ENCODE measurements at regions not wholly inside any gene's neighbourhood (a gene's known extent, or its start where the extent isn't known, plus 50 kb on each side); places are given as distances from the start of the nearest gene placed in this dataset.

DNA sequence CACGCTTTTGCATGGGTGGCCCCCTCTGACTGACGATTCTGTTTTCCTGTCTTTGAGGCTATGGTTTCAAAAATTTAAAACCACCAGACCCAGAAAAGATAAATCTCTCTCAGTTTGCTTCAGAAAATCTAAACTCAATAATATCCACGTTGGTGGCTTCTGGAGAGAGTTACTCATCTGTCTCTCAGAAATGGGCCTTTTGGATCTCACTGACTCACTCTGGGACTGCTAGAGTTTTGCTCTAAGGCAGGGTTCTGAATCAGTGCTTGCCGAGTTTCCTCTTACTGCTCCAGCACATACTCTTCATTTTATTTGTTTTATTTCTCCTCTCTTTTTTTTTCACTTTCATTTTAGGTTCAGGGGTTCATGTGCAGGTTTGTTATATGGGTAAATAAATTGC is 305.7 kb downstream of the BLID start:
- H3K27ac ChIP-seq (ENCODE audit: low read depth in 1 of 2, low read length in 1 of 2) = no peak overlapping the region
- DNase-seq (ENCODE audit: low read depth in 6 of 9, low spot score in 9 of 9) = no peak
- WGBS = 73% methylated on average over 4 of the region's 4 CpGs

DNA sequence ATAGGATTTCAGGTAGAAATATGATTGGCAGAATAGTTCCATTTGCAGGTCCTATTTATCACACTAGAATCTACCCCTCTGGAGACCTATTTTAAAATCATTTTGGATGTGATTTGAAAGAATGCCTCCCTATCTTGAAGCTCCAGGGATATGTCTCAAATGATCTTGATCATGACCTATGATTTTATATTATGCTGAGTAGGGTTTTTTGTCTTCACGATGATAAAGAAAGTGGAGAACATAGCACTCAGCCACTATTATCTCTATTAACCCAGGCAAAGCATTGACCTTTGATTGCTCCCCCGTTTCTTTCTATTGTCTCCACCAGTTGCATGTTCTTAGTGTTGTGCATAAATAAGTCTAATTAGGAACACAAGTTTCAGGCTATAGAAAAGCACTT is 307.9 kb downstream of the BLID start:
- no peak for DNase-seq (ENCODE audit: low read depth in 6 of 9, low spot score in 9 of 9)
- Histone ChIP-seq H3K27me3 (ENCODE audit: control insufficient read depth in 2 of 2, insufficient read depth in 1 of 2, low read length in 1 of 2) (no peaks in the 10 kb centered on the region), H3K4me3 (ENCODE audit: low read length in 2 of 2) (no peak overlapping the region), H3K4me1 (ENCODE audit: control insufficient read depth in 2 of 2, insufficient read depth in 2 of 2, low read length in 2 of 2) (no peaks in the 10 kb centered on the region), H3K27ac (ENCODE audit: low read depth in 1 of 2, low read length in 1 of 2) (no peak overlapping the region), H3K36me3 (ENCODE audit: control insufficient read depth in 2 of 2, insufficient read depth in 2 of 2, low read length in 1 of 2) (no peaks in the 10 kb centered on the region), H3K9me3 (ENCODE audit: control insufficient read depth in 2 of 2, insufficient read depth in 1 of 2, low read length in 1 of 2) (no peaks in the 10 kb centered on the region)
- 94% methylated on average over 2 of the region's 2 CpGs for WGBS

More for the DNA sequence above, 305.7 kb downstream of the BLID start:
- Histone ChIP-seq H3K27me3 (ENCODE audit: control insufficient read depth in 2 of 2, insufficient read depth in 1 of 2, low read length in 1 of 2) (no peaks in the 10 kb centered on the region), H3K36me3 (ENCODE audit: control insufficient read depth in 2 of 2, insufficient read depth in 2 of 2, low read length in 1 of 2) (no peaks in the 10 kb centered on the region), H3K9me3 (ENCODE audit: control insufficient read depth in 2 of 2, insufficient read depth in 1 of 2, low read length in 1 of 2) (no peaks in the 10 kb centered on the region), H3K4me3 (ENCODE audit: low read length in 2 of 2) (no peak overlapping the region), H3K4me1 (ENCODE audit: control insufficient read depth in 2 of 2, insufficient read depth in 2 of 2, low read length in 2 of 2) (no peaks in the 10 kb centered on the region)

DNA sequence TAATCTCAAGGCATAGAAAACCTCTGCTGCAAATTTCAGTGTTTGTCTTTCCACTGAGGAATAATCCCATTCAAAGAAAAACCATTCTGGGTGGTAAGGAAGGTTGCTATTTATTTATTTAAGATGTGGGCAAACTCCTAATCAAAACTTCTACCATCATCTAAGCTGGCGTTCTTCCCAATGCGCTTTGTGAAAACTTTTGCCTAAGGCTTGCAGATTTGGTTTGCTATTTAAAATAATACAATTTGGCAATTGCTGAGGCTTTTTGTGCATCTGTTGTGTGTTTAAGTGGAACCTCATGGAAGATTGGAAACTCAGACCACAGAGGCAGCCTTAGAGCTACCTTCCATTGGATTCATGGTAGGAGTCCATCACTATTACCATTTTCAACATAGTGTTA is 309.0 kb downstream of the BLID start:
- no peak for DNase-seq (ENCODE audit: low read depth in 6 of 9, low spot score in 9 of 9)
- H3K27me3 ChIP-seq (ENCODE audit: control insufficient read depth in 2 of 2, insufficient read depth in 1 of 2, low read length in 1 of 2) = no peaks in the 10 kb centered on the region
- peaks cover 0 to 4% of the 10 kb centered on the region in 2 donors for H3K4me1 ChIP-seq (ENCODE audit: control insufficient read depth in 2 of 2, insufficient read depth in 2 of 2, low read length in 2 of 2)
- no peak overlapping the region for H3K4me3 ChIP-seq (ENCODE audit: low read length in 2 of 2)
- H3K27ac ChIP-seq (ENCODE audit: low read depth in 1 of 2, low read length in 1 of 2) = no peak overlapping the region
- no peaks in the 10 kb centered on the region for H3K36me3 ChIP-seq (ENCODE audit: control insufficient read depth in 2 of 2, insufficient read depth in 2 of 2, low read length in 1 of 2)
- WGBS = 98% methylated on average over 2 of the region's 2 CpGs
- H3K9me3 ChIP-seq (ENCODE audit: control insufficient read depth in 2 of 2, insufficient read depth in 1 of 2, low read length in 1 of 2) = no peaks in the 10 kb centered on the region

DNA sequence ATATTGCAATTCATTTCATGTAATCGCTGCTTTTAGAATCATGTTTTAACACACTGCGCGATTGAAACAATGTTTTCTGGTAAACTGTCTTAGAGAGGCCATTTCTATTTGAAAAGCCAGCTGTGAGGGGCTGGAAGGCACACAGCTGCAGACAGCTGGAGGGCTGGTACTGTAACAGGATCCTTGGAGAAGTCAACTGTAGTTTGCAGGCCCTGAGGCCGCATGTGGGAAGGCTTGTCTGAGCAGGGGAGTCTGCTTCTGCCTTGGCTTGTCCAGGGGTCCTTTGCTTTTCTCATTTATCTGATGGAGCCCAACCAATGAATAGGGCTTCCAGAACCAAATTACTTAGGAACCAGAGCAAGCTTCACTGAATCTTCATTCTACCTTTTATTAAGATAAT is 313.5 kb downstream of the BLID start:
- Histone ChIP-seq H3K4me3 (ENCODE audit: low read length in 2 of 2) (no peak overlapping the region), H3K4me1 (ENCODE audit: control insufficient read depth in 2 of 2, insufficient read depth in 2 of 2, low read length in 2 of 2) (peaks cover 0 to 4% of the 10 kb centered on the region in 2 donors), H3K27me3 (ENCODE audit: control insufficient read depth in 2 of 2, insufficient read depth in 1 of 2, low read length in 1 of 2) (no peaks in the 10 kb centered on the region), H3K27ac (ENCODE audit: low read depth in 1 of 2, low read length in 1 of 2) (no peak overlapping the region), H3K9me3 (ENCODE audit: control insufficient read depth in 2 of 2, insufficient read depth in 1 of 2, low read length in 1 of 2) (no peaks in the 10 kb centered on the region), H3K36me3 (ENCODE audit: control insufficient read depth in 2 of 2, insufficient read depth in 2 of 2, low read length in 1 of 2) (no peaks in the 10 kb centered on the region)
- DNase-seq (ENCODE audit: low read depth in 6 of 9, low spot score in 9 of 9) = no peak
- WGBS = 93% methylated on average over 4 of the region's 4 CpGs

DNA sequence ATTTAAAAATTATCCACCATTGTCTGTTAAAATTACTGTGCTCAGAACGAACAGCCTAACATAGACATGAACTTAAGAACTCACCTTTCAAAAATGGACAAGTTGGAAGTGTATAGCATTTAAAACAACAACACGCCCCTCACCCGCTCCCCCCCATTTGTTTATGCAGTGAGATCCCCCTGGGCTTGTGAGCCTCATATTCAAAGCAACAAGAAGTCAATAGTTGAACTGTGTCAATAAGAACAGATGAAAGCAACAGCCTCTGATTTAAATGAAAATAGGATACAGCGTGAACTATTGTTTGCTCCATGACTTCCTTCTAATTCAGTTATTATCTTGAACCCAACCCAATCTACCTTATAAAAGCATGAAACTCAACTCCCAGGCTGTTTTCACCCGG is 314.2 kb downstream of the BLID start:
- Histone ChIP-seq H3K36me3 (ENCODE audit: control insufficient read depth in 2 of 2, insufficient read depth in 2 of 2, low read length in 1 of 2) (no peaks in the 10 kb centered on the region), H3K4me3 (ENCODE audit: low read length in 2 of 2) (no peak overlapping the region), H3K27ac (ENCODE audit: low read depth in 1 of 2, low read length in 1 of 2) (no peak overlapping the region), H3K27me3 (ENCODE audit: control insufficient read depth in 2 of 2, insufficient read depth in 1 of 2, low read length in 1 of 2) (no peaks in the 10 kb centered on the region), H3K4me1 (ENCODE audit: control insufficient read depth in 2 of 2, insufficient read depth in 2 of 2, low read length in 2 of 2) (peaks cover 0 to 4% of the 10 kb centered on the region in 2 donors), H3K9me3 (ENCODE audit: control insufficient read depth in 2 of 2, insufficient read depth in 1 of 2, low read length in 1 of 2) (no peaks in the 10 kb centered on the region)
- WGBS = 94% methylated on average over 5 of the region's 5 CpGs
- no peak for DNase-seq (ENCODE audit: low read depth in 6 of 9, low spot score in 9 of 9)

DNA sequence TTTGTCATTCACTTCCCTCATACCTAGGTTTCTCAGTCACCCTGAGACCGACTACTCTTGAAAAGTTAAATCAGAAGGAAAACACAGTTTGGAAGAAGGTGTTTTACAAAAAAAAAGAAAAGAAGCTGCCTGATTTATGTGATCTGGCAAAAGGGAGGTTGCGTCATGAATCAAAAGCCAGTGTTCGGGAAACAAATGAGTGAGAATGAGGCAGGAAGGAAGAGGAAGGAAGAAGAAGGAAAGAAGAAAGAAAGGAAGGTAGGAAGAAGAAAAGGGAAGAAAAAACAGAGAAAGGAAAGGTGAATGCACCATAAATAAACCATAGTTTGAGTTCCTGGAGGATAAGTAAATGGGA is 314.6 kb downstream of the BLID start:
- no peaks in the 10 kb centered on the region for H3K9me3 ChIP-seq (ENCODE audit: control insufficient read depth in 2 of 2, insufficient read depth in 1 of 2, low read length in 1 of 2)
- 85% methylated on average over 3 of the region's 3 CpGs for WGBS
- no peaks in the 10 kb centered on the region for H3K36me3 ChIP-seq (ENCODE audit: control insufficient read depth in 2 of 2, insufficient read depth in 2 of 2, low read length in 1 of 2)
- no peak for DNase-seq (ENCODE audit: low read depth in 6 of 9, low spot score in 9 of 9)
- H3K4me3 ChIP-seq (ENCODE audit: low read length in 2 of 2) = no peak overlapping the region
- peaks cover 0 to 4% of the 10 kb centered on the region in 2 donors for H3K4me1 ChIP-seq (ENCODE audit: control insufficient read depth in 2 of 2, insufficient read depth in 2 of 2, low read length in 2 of 2)
- H3K27me3 ChIP-seq (ENCODE audit: control insufficient read depth in 2 of 2, insufficient read depth in 1 of 2, low read length in 1 of 2) = no peaks in the 10 kb centered on the region
- no peak overlapping the region for H3K27ac ChIP-seq (ENCODE audit: low read depth in 1 of 2, low read length in 1 of 2)

DNA sequence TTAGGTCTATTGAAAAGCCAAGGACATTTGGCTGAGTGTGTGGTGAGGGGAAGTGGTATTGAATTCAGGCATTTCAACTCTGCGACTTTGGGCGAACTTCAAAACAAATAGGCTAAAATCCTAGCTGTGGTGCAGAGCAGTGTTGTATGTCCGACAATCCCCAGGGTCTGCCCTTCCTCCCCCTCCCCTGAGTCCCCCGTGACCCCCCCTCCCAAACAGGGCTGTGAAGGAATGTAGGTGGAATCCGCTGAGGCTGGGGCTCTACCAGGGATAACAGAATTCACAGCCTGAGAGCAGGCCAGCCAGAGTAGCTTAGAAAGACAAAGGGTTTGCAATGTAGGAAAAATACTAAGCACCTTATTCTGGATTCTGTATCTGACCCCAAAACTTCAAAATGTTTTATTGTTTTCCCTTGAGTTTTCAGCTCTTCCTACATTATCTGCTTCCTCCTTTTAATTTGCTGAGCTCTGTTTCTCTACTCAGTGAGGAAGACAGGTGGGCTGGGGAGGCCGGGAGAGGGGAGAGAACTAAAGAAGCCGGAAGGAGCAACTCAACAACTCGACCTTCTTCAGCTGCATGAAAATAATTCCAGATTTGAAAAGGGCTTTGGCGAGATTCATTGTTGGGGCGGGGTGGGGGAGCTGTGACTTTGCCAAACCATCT is 315.2 kb downstream of the BLID start:
- Histone ChIP-seq H3K27me3 (ENCODE audit: control insufficient read depth in 2 of 2, insufficient read depth in 1 of 2, low read length in 1 of 2) (no peaks in the 10 kb centered on the region), H3K36me3 (ENCODE audit: control insufficient read depth in 2 of 2, insufficient read depth in 2 of 2, low read length in 1 of 2) (no peaks in the 10 kb centered on the region), H3K27ac (ENCODE audit: low read depth in 1 of 2, low read length in 1 of 2) (no peak overlapping the region), H3K4me3 (ENCODE audit: low read length in 2 of 2) (no peak overlapping the region), H3K4me1 (ENCODE audit: control insufficient read depth in 2 of 2, insufficient read depth in 2 of 2, low read length in 2 of 2) (peaks cover 0 to 4% of the 10 kb centered on the region in 2 donors), H3K9me3 (ENCODE audit: control insufficient read depth in 2 of 2, insufficient read depth in 1 of 2, low read length in 1 of 2) (no peaks in the 10 kb centered on the region)
- WGBS = 67% methylated on average over 10 of the region's 10 CpGs
- DNase-seq (ENCODE audit: low read depth in 6 of 9, low spot score in 9 of 9) = no peak

DNA sequence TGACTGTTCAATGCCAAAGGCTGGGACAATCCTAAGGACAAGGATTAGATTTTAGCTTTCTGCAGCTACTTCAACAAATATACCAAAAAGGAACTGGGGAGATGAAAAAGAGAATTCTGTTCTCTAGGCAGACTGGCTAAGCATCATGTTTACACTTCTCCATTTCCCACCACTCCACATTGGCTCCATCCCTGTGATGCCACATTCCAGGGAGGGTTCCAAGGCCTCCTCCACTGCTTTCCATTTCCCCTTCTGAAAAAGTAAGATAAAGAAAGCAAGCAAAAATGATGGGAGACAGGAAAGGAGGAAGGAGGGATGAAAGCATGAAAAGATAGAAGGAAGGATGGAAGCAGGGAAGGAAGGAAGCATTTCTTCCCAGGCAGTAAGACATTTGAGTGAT is 315.8 kb downstream of the BLID start:
- no peak for DNase-seq (ENCODE audit: low read depth in 6 of 9, low spot score in 9 of 9)
- no peak overlapping the region for H3K4me3 ChIP-seq (ENCODE audit: low read length in 2 of 2)
- H3K36me3 ChIP-seq (ENCODE audit: control insufficient read depth in 2 of 2, insufficient read depth in 2 of 2, low read length in 1 of 2) = no peaks in the 10 kb centered on the region
- H3K9me3 ChIP-seq (ENCODE audit: control insufficient read depth in 2 of 2, insufficient read depth in 1 of 2, low read length in 1 of 2) = no peaks in the 10 kb centered on the region
- H3K27me3 ChIP-seq (ENCODE audit: control insufficient read depth in 2 of 2, insufficient read depth in 1 of 2, low read length in 1 of 2) = no peaks in the 10 kb centered on the region
- no peak overlapping the region for H3K27ac ChIP-seq (ENCODE audit: low read depth in 1 of 2, low read length in 1 of 2)
- peaks cover 0 to 4% of the 10 kb centered on the region in 2 donors for H3K4me1 ChIP-seq (ENCODE audit: control insufficient read depth in 2 of 2, insufficient read depth in 2 of 2, low read length in 2 of 2)

DNA sequence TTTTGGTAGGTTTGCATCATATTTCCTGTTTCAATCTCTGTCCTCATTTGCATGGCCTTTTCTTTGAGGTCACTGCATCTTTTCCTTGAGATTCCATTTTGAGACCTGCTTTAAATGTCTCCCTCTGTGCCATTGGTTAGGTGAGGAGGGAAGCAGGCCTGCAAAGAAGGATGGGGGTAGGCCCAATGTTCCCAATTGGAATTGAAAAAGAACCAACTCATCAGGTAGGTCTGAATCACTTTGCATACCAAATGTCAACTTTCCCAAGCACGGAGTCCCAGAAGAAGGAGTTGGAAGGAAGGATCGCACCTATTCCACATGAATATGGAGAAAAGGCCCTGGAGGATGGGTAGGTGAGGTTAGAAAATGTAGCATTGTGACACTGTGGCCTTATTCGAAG is 318.5 kb downstream of the BLID start:
- Histone ChIP-seq H3K27ac (ENCODE audit: low read depth in 1 of 2, low read length in 1 of 2) (no peak overlapping the region), H3K27me3 (ENCODE audit: control insufficient read depth in 2 of 2, insufficient read depth in 1 of 2, low read length in 1 of 2) (no peaks in the 10 kb centered on the region), H3K9me3 (ENCODE audit: control insufficient read depth in 2 of 2, insufficient read depth in 1 of 2, low read length in 1 of 2) (no peaks in the 10 kb centered on the region), H3K36me3 (ENCODE audit: control insufficient read depth in 2 of 2, insufficient read depth in 2 of 2, low read length in 1 of 2) (no peaks in the 10 kb centered on the region), H3K4me1 (ENCODE audit: control insufficient read depth in 2 of 2, insufficient read depth in 2 of 2, low read length in 2 of 2) (no peaks in the 10 kb centered on the region), H3K4me3 (ENCODE audit: low read length in 2 of 2) (no peak overlapping the region)
- 94% methylated on average over 3 of the region's 3 CpGs for WGBS
- no peak for DNase-seq (ENCODE audit: low read depth in 6 of 9, low spot score in 9 of 9)

DNA sequence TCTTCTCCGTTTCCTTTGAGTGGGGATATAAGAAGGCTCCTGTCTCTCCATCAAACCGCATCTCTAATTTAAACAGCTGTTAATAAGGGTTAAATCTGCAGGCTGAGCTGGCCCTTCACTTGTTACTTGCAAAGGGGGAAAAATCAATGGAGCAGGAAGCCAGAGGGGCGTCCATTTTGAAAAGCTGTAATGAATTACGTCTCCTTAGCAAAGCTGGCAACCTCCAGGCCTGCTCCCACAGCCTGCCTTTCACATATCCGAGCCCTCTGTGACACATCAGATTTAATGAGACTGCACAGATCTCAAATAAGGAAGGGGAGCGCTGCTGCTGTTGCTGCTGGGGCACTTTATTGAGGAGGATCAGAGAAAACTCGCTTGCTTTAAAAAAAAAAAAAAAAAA is 320.8 kb downstream of the BLID start:
- no peaks in the 10 kb centered on the region for H3K27me3 ChIP-seq (ENCODE audit: control insufficient read depth in 2 of 2, insufficient read depth in 1 of 2, low read length in 1 of 2)

More for the DNA sequence above, 320.8 kb downstream of the BLID start:
- no peak overlapping the region for H3K4me3 ChIP-seq (ENCODE audit: low read length in 2 of 2)
- 97% methylated on average over 7 of the region's 7 CpGs for WGBS
- H3K4me1 ChIP-seq (ENCODE audit: control insufficient read depth in 2 of 2, insufficient read depth in 2 of 2, low read length in 2 of 2) = no peaks in the 10 kb centered on the region
- no peaks in the 10 kb centered on the region for H3K9me3 ChIP-seq (ENCODE audit: control insufficient read depth in 2 of 2, insufficient read depth in 1 of 2, low read length in 1 of 2)
- H3K27ac ChIP-seq (ENCODE audit: low read depth in 1 of 2, low read length in 1 of 2) = no peak overlapping the region
- DNase-seq (ENCODE audit: low read depth in 6 of 9, low spot score in 9 of 9) = no peak
- no peaks in the 10 kb centered on the region for H3K36me3 ChIP-seq (ENCODE audit: control insufficient read depth in 2 of 2, insufficient read depth in 2 of 2, low read length in 1 of 2)

All from thymus (tissue), 11 donors.